ENCODE measurements at regions not wholly inside any gene's neighbourhood (a gene's known extent, or its start where the extent isn't known, plus 50 kb on each side); places are given as distances from the start of the nearest gene placed in this dataset.

- FAIRE-seq = no peak
- Histone ChIP-seq H3K9me3 (ENCODE audit: low read length) (no peaks in the 10 kb centered on the region), H3K36me3 (replicated peaks in 1 of 2; ENCODE audit: control insufficient read depth in 1 of 2, insufficient read depth in 2 of 2, low read length in 2 of 2) (no peaks in the 10 kb centered on the region), H2AFZ (ENCODE audit: low read length) (no peak overlapping the region), H3K27ac (ENCODE audit: extremely low read length, insufficient read depth, low read length) (no peak overlapping the region), H3K4me3 (replicated peaks in 1 of 3; ENCODE audit: insufficient read depth in 1 of 3, low read depth in 2 of 3, low read length in 3 of 3) (no peak overlapping the region), H3K27me3 (ENCODE audit: control insufficient read depth in 1 of 2, insufficient read depth in 2 of 2, low read length in 2 of 2) (no peaks in the 10 kb centered on the region), H3K9ac (ENCODE audit: insufficient read depth, low read depth, low read length) (no peak overlapping the region), H3K4me1 (ENCODE audit: insufficient read depth, low read length) (no peaks in the 10 kb centered on the region), H3K4me2 (ENCODE audit: low read depth, low read length) (no peak overlapping the region), H3K79me2 (ENCODE audit: insufficient read depth, low read length) (no peaks in the 10 kb centered on the region), H4K20me1 (ENCODE audit: insufficient read depth, low read length) (no peaks in the 10 kb centered on the region)
- CTCF ChIA-PET (ENCODE audit: low intra/inter-chr PET ratio, low total read pairs) = no interaction called here
- no peak for DNase-seq (ENCODE audit: low spot score)
- TF ChIP-seq ZMYM2 (CRISPR knock-in tag; IDR thresholded peaks at IDR 0.05) (no peak), ZKSCAN1 (IDR thresholded peaks at IDR 0.05; ENCODE audit: low read length) (no peak), POLR2AphosphoS5 (IDR thresholded peaks at IDR 0.05; ENCODE audit: low read depth, low read length) (no peak), ZBTB7B (CRISPR knock-in tag; IDR thresholded peaks at IDR 0.05) (no peak), STAG1 (CRISPR knock-in tag; IDR thresholded peaks at IDR 0.05) (no peak), ZHX1 (CRISPR knock-in tag; IDR thresholded peaks at IDR 0.05; ENCODE audit: low read depth) (no peak)
- intact Hi-C loops (cut with micrococcal nuclease; ENCODE audit: unreplicated experiment) = no loop called here
- ATAC-seq = no peak
- BruUV-seq (replicated peaks) = no TSS peak
- in situ Hi-C loops (cut with HindIII; ENCODE audit: extremely low pct_ligation_motif_present, low pct_unique_long_range_greater_than_20kb) = no loop called here
- POLR2A ChIA-PET = no interaction called here
- 2% methylated on average over 2 of the region's 2 CpGs for WGBS (ENCODE audit: low lambda C conversion rate)
Observed at GRCh38 chr18:28791101-28791500, 614.2 kb upstream of the CDH2 start.

- FAIRE-seq (no peak), DNase-seq (ENCODE audit: low spot score) (no peak), ATAC-seq (no peak)
- Histone ChIP-seq H3K9ac (ENCODE audit: insufficient read depth, low read depth, low read length) (no peak overlapping the region), H3K4me3 (replicated peaks in 1 of 3; ENCODE audit: insufficient read depth in 1 of 3, low read depth in 2 of 3, low read length in 3 of 3) (no peak overlapping the region), H2AFZ (ENCODE audit: low read length) (no peak overlapping the region), H3K4me2 (ENCODE audit: low read depth, low read length) (no peak overlapping the region), H3K9me3 (ENCODE audit: low read length) (no peaks in the 10 kb centered on the region), H3K4me1 (ENCODE audit: insufficient read depth, low read length) (no peaks in the 10 kb centered on the region), H3K79me2 (ENCODE audit: insufficient read depth, low read length) (no peaks in the 10 kb centered on the region), H3K36me3 (replicated peaks in 1 of 2; ENCODE audit: control insufficient read depth in 1 of 2, insufficient read depth in 2 of 2, low read length in 2 of 2) (no peaks in the 10 kb centered on the region), H3K27ac (ENCODE audit: extremely low read length, insufficient read depth, low read length) (no peak overlapping the region), H3K27me3 (ENCODE audit: control insufficient read depth in 1 of 2, insufficient read depth in 2 of 2, low read length in 2 of 2) (no peaks in the 10 kb centered on the region), H4K20me1 (ENCODE audit: insufficient read depth, low read length) (no peaks in the 10 kb centered on the region)
- BruUV-seq (replicated peaks) = no TSS peak
- 2% methylated on average over 5 of the region's 5 CpGs for WGBS (ENCODE audit: low lambda C conversion rate)
- intact Hi-C loops (cut with micrococcal nuclease; ENCODE audit: unreplicated experiment) (no loop called here), in situ Hi-C loops (cut with HindIII; ENCODE audit: extremely low pct_ligation_motif_present, low pct_unique_long_range_greater_than_20kb) (no loop called here)
- POLR2A ChIA-PET = no interaction called here
- CTCF ChIA-PET (ENCODE audit: low intra/inter-chr PET ratio, low total read pairs) = no interaction called here
- no peak for TF ChIP-seq ZFP36 (IDR thresholded peaks at IDR 0.05; ENCODE audit: borderline replicate concordance, low read depth, low read length, partially characterized antibody)
- no peak for TF ChIP-seq ZNF318 (CRISPR knock-in tag; IDR thresholded peaks at IDR 0.05)
- TF ChIP-seq CBX2 (IDR thresholded peaks at IDR 0.05; ENCODE audit: low read depth, low read length) = no peak
- no peak for TF ChIP-seq CBX2 (CRISPR knock-in tag; IDR thresholded peaks at IDR 0.05; ENCODE audit: low read depth)
Observed at GRCh38 chr18:28789502-28789901, 612.6 kb upstream of the CDH2 start.
